ENCODE measurements at regions not wholly inside any gene's neighbourhood (a gene's known extent, or its start where the extent isn't known, plus 50 kb on each side); places are given as distances from the start of the nearest gene placed in this dataset.

- Histone ChIP-seq H3K27me3 (ENCODE audit: low read depth) (no peaks in the 10 kb centered on the region), H3K9me3 (replicated peaks) (peaks cover 18% of the 10 kb centered on the region), H3K4me1 (no peaks in the 10 kb centered on the region), H3K27ac (replicated peaks) (no peak overlapping the region), H3K4me3 (no peak overlapping the region), H3K36me3 (no peaks in the 10 kb centered on the region)
- DNase-seq = no peak
- no peak for TF ChIP-seq CTCF (IDR thresholded peaks at IDR 0.05; ENCODE audit: borderline replicate concordance)
- intact Hi-C loops (cut with micrococcal nuclease) = no loop called here
Observed at GRCh38 chr2:4358837-4359236, 655.5 kb downstream of the DCDC2C start.

- no peak for TF ChIP-seq CTCF (IDR thresholded peaks at IDR 0.05; ENCODE audit: borderline replicate concordance)
- DNase-seq = no peak
- intact Hi-C loops (cut with micrococcal nuclease) = no loop called here
- Histone ChIP-seq H3K27ac (replicated peaks) (no peak overlapping the region), H3K27me3 (ENCODE audit: low read depth) (no peaks in the 10 kb centered on the region), H3K36me3 (no peaks in the 10 kb centered on the region), H3K9me3 (replicated peaks) (peaks cover 61% of the 10 kb centered on the region), H3K4me3 (no peak overlapping the region), H3K4me1 (no peaks in the 10 kb centered on the region)
Observed at GRCh38 chr2:4368907-4369306, 665.5 kb downstream of the DCDC2C start.

- no peak for TF ChIP-seq CTCF (IDR thresholded peaks at IDR 0.05; ENCODE audit: borderline replicate concordance)
- Histone ChIP-seq H3K27me3 (ENCODE audit: low read depth) (no peaks in the 10 kb centered on the region), H3K36me3 (no peaks in the 10 kb centered on the region), H3K9me3 (replicated peaks) (peaks cover 52% of the 10 kb centered on the region), H3K27ac (replicated peaks) (no peak overlapping the region), H3K4me3 (no peak overlapping the region), H3K4me1 (no peaks in the 10 kb centered on the region)
- no peak for DNase-seq
- intact Hi-C loops (cut with micrococcal nuclease) = no loop called here
Observed at GRCh38 chr2:4369826-4370419, 666.5 kb downstream of the DCDC2C start.

- intact Hi-C loops (cut with micrococcal nuclease) = no loop called here
- Histone ChIP-seq H3K27me3 (ENCODE audit: low read depth) (no peaks in the 10 kb centered on the region), H3K4me1 (no peaks in the 10 kb centered on the region), H3K36me3 (no peaks in the 10 kb centered on the region), H3K4me3 (no peak overlapping the region), H3K9me3 (replicated peaks) (peaks cover 45% of the 10 kb centered on the region), H3K27ac (replicated peaks) (no peak overlapping the region)
- TF ChIP-seq CTCF (IDR thresholded peaks at IDR 0.05; ENCODE audit: borderline replicate concordance) = no peak
- no peak for DNase-seq
Observed at GRCh38 chr2:4370422-4371090, 667.2 kb downstream of the DCDC2C start.

- H3K9me3 ChIP-seq (replicated peaks) = peaks cover 7% of the 10 kb centered on the region
- DNase-seq = no peak
- H3K4me3 ChIP-seq = no peak overlapping the region
- intact Hi-C loops (cut with micrococcal nuclease) = no loop called here
- H3K36me3 ChIP-seq = no peaks in the 10 kb centered on the region
- no peak overlapping the region for H3K27ac ChIP-seq (replicated peaks)
- H3K27me3 ChIP-seq (ENCODE audit: low read depth) = no peaks in the 10 kb centered on the region
- H3K4me1 ChIP-seq = no peaks in the 10 kb centered on the region
- TF ChIP-seq CTCF (IDR thresholded peaks at IDR 0.05; ENCODE audit: borderline replicate concordance) = no peak
Observed at GRCh38 chr2:4381049-4381448, 677.7 kb downstream of the DCDC2C start.

Data from left ventricle myocardium inferior (tissue), 1 donor.